Sigmoid colon (tissue), 4 donors: ENCODE measurements at regions not wholly inside any gene's neighbourhood (a gene's known extent, or its start where the extent isn't known, plus 50 kb on each side); places are given as distances from the start of the nearest gene placed in this dataset.

ENCODE experiments used
- EP300 ChIP-seq, 4 donors: sonication (generic); formaldehyde crosslinking; IDR thresholded peaks; one replicate each; pipeline ENCODE4 v1.6.1; 2017; ENCODE audit warnings: antibody characterized with exemption in 4 of 4
- POLR2A ChIP-seq, 2 donors: fragments of 450-650 bp; IDR thresholded peaks; one replicate each; pipeline ENCODE4 v1.6.1; 2016; ENCODE audit warnings: antibody characterized with exemption in 2 of 2, mild to moderate bottlenecking in 2 of 2, moderate library complexity in 2 of 2
- POLR2AphosphoS5 ChIP-seq, 4 donors: sonication (generic); formaldehyde crosslinking; IDR thresholded peaks; one replicate each; pipeline ENCODE4 v1.6.1; 2017; ENCODE audit warnings: antibody characterized with exemption in 4 of 4
- TF ChIP-seq, protein P1 (sequence below), 4 experiments: fragments of 450-650 bp in 3 of 4; fragments of 200-600 bp in 1 of 4; IDR thresholded peaks; one replicate each; pipeline ENCODE4 v1.5.1; 2016 to 2019; ENCODE audit warnings: antibody characterized with exemption in 4 of 4, mild to moderate bottlenecking in 3 of 4, moderate library complexity in 2 of 4

- TF ChIP-seq, protein P1, sequence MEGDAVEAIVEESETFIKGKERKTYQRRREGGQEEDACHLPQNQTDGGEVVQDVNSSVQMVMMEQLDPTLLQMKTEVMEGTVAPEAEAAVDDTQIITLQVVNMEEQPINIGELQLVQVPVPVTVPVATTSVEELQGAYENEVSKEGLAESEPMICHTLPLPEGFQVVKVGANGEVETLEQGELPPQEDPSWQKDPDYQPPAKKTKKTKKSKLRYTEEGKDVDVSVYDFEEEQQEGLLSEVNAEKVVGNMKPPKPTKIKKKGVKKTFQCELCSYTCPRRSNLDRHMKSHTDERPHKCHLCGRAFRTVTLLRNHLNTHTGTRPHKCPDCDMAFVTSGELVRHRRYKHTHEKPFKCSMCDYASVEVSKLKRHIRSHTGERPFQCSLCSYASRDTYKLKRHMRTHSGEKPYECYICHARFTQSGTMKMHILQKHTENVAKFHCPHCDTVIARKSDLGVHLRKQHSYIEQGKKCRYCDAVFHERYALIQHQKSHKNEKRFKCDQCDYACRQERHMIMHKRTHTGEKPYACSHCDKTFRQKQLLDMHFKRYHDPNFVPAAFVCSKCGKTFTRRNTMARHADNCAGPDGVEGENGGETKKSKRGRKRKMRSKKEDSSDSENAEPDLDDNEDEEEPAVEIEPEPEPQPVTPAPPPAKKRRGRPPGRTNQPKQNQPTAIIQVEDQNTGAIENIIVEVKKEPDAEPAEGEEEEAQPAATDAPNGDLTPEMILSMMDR (IDR thresholded peaks at IDR 0.05): no peak
- no peak for TF ChIP-seq POLR2A (IDR thresholded peaks at IDR 0.05)
- no peak for TF ChIP-seq POLR2AphosphoS5 (IDR thresholded peaks at IDR 0.05)
- TF ChIP-seq EP300 (IDR thresholded peaks at IDR 0.05): no peak
Observed at GRCh38 chr4:34271479-34272355, 1972.6 kb downstream of the ARAP2 start.
